HG03139 (cell line): ENCODE measurements at regions not wholly inside any gene's neighbourhood (a gene's known extent, or its start where the extent isn't known, plus 50 kb on each side); places are given as distances from the start of the nearest gene placed in this dataset.

Experiments used
- ATAC-seq: cut with Tn5 transposase; IDR thresholded peaks from one replicate; pipeline ENCODE4 v1.9.1; 2021; ENCODE audit not compliant: unreplicated experiment

DNA sequence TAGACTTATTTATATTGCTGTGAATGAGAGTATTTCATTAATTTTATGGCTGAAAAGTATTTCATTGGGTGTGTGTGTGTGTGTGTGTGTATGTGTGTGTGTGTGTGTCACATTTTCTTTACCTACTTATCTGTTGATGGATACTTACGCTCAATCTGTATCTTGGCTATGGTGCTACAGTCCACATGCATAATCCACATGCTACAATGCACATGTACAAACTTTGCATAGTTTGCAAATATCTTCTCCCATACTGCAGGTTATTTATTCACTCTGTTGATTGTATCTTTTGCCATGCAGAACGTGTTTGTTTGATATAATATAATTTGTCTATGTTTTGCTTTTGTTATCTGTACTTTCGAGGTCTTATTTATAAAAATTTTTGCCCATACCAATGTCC lies 167.8 kb downstream of the RAB28 start:
- ATAC-seq, result no peak

DNA sequence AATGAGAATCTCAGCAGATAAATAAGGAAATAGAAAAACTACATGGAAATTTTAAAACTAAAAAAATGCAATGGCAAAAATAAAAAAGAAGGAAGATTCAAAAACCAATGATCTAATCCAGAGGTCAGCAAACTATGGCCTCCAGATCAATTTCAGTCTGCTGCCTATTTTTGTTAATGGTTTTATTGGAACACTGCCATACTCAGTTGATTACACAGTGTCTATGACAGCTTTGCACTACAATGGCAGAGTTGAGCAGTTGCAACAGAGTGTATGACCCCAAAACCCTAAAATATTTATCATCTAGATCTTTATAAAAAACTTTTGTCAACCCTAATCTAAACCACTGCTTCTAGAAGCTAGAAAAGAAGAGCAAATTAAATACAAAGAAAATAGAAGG lies 170.3 kb downstream of the RAB28 start:
- no peak for ATAC-seq

DNA sequence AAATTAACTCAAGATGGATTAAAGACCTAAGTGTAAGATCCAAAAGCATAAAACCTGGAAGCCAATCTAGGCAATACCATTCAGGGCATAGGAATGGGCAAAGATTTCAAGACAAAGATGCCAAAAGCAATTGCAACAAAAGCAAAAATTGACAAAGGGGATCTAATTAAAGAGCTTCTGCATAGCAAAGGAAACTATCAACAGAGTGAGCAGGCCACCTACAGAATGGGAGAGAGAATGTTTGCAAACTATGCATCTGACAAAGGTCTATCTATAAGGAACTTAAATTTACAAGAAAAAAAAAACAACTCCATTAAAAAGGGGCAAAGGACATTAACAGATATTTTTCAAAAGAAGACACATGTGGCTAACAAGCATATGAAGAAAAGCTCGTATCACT lies 171.9 kb downstream of the RAB28 start:
- ATAC-seq, result no peak

DNA sequence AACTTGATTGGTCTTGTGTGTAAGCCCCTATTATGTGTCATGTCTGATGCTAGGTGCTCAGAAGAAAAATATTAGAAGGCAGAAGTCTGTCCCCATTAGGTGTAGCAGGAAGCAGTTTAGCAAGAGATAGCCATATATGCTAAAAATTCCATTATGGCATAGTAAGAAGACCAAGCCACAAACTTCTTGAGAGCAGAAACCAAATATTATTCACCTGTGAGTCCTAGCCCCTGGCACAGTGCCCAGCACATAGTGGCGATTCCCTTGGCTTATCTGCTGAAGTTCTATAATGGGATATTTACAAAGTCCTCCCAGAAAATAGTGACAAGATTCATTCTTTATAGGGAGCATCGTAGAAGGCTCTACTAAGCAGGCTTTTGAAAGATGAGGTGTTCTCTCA lies 174.4 kb downstream of the RAB28 start:
- no peak for ATAC-seq

DNA sequence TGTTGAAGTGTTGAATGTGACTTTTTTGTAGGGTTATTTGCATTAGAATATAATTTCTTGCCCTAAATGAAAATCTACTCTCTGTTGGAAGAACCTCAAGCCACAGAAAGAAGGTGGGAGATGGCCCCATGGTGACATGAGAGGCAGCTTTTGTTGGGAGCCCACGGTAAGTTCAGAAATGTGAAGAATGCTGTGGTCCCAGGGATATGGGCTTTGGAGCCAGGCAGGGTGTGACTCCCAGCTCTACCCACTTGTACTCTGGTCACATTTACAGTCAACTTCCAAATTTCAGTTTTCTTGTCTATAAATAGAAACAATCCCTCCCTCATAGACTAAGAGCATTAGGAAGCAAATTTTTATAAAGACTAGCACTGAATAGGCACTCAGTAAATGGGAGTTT lies 177.8 kb downstream of the RAB28 start:
- ATAC-seq, result no peak

DNA sequence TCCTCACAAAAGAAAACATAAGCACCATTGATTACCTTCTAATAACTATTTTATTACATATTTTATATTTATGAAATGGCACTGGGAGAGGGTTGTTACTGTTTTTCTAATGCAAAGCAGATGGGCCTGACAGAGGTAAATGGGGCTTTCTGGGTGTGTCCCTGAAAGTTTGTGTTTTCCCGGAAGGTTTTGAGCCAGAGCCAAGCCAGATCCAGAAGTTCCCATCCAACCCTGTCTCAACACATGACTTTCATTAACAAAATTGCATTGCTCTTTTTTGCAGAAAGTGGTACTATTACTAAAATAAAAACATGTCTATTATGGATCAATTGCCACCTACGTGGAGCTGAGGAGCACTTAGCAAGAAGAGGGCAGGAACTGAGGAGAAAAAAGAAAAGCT lies 181.3 kb downstream of the RAB28 start:
- no peak for ATAC-seq

DNA sequence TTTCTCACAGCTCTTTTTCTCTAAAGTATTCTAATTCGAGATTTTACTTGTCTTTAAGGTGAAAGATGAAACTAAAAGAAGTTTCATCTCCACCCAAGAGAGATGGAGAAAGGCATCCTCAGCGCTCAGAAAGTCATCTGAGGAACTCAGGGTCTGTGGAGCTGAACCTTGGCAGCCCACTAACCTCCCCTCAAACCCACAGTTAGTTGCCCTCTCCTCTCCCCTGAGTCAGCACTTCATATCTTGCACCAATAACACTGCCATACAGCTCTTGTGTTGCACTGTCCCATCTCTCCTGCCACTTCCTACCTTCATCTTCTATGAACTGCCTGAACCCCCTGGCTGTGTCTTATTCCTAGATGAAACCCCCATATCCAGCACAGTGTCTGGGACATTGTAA lies 184.8 kb downstream of the RAB28 start:
- ATAC-seq, result no peak

DNA sequence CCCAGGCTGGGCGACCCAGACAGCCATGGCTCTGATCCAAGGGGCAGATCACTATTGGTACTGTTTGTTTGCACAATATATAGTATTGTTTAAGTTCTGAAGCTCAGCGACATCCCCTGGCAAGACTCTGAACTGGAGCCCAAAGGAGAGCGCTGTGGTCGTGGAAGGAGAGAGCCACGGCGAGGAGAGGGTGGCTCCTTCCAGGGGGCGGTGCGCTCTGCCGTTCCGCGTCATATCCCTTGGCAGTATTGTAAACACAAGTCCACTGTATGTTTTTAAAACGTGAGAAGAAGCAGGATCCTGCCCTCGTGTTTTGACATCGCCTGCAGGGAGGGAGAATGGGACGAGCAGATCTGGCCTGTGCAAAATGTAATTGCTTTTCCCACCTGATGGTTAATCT lies 185.5 kb downstream of the RAB28 start:
- no peak for ATAC-seq

DNA sequence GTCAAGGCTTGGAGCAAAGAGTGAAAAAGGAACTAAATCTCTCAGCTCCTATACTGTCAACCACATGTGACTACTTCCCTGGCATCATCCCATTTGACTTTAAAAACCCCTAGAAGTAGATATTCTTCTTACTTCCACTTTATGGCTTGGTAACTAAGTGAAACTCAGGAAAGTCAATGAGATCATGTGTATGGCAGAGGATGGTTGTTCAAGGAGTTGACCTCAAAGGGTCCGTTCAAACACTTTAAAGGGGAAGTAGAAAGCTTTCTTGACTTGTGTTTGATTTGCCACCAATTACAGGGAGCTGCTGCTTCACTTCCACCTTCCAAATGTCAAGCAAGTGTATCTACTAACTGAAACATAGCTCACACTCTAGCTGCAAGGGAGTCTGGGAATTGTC lies 187.2 kb downstream of the RAB28 start:
- ATAC-seq, result no peak

DNA sequence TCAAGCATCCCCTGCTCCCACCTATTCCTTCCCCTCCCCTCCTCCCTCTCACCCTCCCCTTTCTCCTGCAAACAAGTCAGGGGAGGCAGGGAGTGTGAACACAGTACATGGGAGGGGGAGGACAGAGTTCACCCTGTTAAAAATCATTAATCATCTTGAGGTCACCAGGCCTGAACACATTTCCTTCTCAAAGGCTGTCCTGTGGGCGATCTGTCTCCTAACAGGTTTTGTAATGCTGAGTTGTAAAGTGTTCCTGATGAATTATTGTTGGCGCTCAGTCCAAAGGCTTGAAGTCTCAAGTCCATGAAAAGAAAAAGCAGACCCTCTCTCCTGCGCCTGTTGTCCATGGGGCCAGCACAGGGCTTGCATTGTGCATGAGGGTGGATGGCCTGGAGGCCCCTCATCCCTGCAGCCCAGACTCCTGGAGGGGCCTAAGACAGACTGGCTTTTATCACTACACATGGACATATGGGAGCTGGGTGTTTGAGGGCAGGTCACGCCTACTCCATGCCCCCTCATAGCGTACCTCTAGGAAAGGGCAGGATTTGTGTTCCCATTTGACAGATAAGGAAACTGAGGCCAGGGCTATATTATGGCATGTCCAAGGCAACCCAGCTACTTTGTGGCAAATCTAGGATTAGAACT lies 189.1 kb downstream of the RAB28 start:
- no peak for ATAC-seq

DNA sequence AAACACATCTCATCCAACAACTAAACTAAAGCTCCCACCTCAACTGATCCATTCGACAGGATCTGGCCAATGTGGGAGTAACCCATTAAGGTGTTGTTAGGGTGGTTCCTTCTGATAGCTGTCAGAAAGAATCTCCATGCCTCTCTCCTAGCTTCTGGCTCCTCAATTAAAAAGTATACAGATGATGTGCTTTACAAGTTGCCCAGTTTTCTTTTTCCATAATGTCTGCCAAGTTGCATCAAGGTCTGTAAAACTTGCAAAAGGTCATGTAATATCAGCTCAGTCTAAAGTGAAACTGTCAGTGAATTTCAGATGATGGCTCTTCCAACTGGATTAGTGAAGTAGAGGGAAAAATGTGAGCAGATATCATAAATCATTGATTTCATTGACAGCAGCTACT lies 191.8 kb downstream of the RAB28 start:
- no peak for ATAC-seq

DNA sequence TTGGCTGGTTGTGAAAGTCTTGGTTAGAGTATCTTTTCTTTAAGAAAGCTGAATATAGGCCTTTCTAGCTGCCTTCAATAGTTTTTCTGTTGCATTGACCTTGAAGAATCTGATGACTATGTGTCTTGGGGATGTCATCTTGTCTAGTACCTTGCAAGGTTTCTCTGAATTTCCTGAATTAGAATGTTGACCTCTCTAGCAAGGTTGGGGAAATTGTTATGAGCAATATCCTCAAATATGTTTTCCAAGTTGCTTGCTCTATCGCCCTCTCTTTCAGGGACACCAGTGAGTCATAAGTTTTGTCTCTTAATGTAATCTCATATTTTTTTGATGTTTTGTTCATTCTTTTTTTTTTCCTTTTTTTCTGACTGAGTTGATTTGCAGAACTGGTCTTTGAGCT lies 194.7 kb downstream of the RAB28 start:
- no peak for ATAC-seq

DNA sequence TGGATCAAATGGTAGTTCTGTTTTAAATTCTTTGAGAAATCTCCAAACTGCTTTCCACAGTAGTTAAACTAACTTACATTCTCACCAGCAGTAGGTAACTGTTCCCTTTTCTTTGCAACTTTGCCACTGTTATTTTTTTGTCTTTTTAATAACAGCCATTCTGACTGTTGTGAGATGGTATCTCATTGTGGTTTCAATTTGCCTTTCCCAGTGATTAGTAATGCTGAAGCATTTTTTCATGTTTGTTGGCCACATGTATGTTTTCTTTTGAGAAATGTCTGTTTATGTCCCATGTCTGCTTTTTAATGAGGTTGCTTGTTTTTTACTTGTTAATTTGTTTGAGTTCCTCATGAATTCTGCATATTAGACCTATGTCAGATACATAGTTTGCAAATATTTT lies 198.8 kb downstream of the RAB28 start:
- ATAC-seq, result no peak

DNA sequence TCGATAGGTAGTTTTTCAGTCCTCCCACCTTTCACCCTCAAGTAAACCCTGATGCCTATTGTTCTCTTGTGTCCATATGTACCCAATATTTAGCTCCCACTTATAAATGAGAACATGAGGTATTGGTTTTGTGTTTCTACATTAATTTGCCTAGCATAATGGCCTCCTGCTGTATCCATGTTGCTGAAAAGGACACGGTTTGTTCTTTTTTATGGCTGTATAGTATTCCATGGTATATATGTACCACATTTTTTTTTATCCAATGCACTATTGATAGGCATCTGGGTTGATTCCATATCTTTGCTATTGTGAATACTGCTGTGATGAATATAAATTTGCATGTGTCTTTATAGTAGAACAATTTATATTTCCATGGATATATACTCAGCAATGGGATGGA lies 199.2 kb downstream of the RAB28 start:
- no peak for ATAC-seq

DNA sequence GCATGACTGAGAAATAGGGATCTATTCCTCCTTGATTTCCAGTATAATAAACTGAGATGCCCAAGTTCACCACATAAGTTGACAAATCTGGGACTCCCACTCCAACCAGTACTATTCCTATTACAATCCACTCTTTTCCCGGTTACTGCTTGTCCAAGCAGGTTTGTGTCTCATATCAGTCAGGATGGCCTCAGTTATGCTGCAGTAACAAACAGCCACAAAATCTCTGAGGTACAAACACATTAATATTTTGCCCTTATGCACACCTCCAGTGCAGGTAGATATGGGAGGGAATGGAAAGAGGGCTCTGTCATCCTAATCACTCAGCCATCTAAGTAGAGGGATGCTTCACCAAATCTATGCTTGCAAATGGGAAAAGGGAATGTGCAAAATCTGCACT lies 207.8 kb downstream of the RAB28 start:
- ATAC-seq, result no peak

DNA sequence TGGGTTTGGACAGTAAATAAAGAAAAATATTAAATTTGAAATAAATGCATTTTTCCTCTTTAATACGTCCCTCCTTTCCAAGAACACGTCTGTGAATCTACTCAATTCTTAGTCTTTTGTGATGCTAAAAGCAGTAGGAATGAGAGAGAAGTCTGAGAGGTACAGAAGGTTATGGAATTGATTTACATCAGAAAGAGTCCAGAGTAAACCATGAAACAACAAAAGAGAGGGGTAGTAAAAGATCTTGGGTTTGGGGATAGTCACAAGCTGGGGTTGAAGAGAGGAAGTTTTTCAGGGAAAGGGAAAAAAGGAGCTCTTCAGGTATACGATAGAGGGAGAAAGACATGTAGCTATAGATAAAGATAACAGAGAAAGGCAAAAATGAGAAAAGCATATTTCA lies 215.4 kb downstream of the RAB28 start:
- no peak for ATAC-seq

DNA sequence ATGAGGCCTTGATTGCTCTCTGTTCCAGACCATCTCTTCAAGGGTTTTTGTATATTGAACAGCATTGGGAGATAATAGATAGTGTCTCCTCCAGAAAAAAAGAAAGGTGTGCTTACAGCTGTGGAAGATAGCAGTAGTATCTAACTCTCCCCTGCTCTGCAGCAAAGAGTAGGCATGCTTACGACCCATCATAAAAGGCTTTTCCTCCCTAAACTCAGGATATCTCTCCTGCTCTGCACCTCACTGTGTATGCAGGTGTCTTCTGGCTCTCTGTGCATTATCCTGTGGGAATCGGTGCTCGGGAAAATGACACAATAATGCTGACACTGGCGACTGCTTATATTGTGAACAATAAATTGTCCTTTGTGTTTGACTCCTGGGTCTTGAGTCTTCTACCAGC lies 216.0 kb downstream of the RAB28 start:
- no peak for ATAC-seq

DNA sequence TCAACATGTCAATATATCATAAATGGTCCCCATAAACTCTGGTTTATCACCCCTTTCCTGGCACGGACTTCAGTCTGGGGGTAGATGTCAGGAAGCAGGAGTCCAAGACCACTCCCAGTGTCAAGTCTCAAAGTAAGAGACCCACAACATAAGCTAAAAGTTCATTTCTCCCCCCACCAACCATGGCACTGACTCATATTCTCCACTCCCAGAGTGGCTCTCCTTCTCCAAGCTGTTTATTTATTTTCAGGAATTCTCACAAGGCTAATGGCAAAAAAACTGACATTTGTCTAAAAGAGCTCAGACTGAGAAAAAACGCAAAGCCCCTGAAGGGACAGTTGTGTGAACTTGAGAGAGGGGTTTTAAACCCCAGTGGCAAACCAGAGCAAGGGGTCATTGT lies 217.0 kb downstream of the RAB28 start:
- no peak for ATAC-seq

DNA sequence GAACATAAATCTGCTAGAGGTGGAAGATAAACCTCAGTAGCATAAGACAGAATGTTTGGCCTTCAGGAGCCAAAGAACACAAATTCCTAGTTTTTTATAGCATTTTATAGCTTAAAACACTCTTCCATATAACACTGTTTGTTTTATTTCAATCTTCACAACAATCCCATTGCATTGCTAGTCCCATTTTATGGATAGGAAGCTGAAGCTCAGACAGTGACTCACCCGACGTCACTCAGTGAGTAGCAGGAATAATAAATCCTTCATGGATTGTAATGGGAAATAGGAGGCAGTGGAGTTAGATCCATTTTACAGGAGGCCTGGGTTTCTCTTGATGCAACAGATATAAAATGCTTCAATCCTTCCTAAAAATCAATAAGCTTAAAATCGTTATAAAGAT lies 217.5 kb downstream of the RAB28 start:
- no peak for ATAC-seq

DNA sequence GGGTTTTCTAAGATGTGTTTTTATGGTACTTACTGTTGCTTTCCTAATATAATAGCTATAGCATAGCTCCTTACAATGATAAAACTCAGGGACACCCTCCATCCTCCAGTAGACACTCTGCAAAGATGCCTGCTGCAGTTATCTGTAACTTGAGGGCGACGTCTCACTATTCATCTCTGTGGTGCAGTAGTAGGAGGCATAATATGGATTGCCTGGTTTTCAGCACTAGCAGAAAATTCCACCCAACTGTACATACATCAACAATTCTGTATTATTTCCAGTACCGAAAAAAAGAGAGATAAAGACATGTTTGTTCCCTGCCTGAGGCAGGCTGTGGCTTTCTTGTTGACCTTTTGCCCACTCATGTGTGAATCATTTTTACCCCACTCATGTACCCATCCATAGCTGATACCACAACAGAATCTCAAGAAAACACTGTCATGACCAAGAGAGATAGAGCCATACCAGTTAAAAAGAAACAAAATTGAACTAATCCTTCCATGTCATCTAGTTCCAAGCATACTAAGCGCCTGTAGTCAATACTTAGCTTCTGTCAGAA lies 220.1 kb downstream of the RAB28 start:
- no peak for ATAC-seq

DNA sequence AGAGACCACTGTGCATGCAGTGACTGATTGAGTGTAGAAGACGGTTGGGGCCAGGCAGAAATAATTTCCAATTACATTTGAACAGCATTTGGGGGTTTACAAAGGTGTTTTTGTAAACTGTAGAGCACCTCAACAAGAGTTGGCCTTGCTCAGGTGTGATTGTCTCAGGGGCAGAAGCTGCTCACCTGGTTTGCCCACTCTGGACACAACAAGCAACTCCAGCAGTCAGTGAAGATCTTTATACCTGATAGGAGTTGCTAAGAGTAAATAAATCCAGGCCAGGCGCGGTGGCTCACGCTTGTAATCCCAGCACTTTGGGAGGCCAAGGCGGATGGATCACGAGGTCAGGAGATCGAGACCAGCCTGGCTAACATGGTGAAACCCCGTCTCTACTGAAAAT lies 221.3 kb downstream of the RAB28 start:
- ATAC-seq, result no peak

DNA sequence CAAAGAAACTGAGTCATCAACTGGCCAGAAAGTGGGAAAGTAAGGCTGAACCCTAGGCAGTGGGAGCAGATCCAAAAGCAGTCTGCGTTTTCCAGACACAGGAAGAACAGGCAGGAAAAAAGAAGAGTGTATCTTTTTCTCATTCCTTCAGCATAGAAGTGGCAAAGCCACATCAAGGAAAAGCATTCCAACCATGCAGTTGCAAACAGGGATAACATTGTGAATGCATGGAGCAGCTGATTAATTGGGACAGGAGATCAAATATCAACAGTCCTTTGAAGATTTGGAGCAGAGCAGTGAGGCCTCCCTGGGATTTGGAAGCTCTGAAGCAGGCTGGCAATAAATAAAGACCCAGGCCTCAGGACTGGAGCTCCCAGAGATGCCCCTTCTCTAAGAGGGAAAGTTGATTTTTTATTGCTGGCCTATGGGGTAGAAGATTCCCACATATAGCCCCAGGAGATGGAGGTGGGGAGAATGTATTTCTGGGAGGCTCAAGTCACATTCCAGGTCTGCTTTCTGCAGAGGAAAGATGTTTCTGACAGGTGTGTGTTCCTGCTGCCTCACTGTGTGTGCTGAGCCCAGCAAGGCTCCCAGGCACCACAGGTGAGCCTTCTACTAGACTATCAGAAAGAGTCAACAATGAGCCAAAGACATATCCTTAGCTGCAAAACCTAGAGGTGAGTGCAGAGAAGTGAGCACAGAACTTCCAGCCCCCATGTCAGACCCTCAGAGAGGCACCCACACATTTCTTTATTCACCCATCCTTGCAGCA lies 222.5 kb downstream of the RAB28 start:
- ATAC-seq, result no peak

DNA sequence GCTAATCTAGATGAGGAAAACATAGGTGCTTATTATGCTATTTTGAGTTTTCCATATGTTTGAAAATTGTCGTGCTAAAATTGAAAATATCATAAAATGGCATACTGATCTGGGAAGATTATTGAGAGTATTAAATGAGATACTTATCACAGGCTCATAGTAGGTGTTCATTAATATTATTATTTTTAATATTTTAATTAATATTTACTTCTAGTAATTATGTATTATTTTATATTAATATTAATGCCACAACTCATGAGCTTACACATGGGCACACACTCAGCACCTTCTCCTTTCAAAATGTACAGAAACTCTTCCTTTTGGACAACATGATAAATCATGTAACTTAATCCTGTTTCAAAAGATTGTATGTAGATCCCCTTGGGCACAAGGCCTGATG lies 223.6 kb downstream of the RAB28 start:
- no peak for ATAC-seq
